ENCODE measurements at regions not wholly inside any gene's neighbourhood (a gene's known extent, or its start where the extent isn't known, plus 50 kb on each side); places are given as distances from the start of the nearest gene placed in this dataset.

DNA sequence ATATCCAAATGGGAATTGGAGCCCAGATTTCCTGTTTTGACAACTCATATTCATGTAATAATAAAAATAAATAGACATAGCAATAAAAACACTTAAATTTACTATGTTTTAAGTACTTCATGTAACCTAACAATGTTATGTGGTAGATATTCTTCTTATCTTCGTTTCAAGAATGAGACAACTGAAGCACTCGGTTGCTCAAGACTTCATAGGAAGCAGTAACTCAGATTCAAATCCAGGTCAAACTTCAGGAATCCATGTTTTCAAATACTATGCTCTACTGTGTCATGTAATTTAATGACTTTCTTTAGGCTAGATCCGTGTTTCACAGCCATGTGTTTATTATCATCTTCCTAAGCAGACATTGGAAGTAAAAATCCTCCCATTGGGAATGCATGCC is 492.2 kb downstream of the CNTN3 start:
- no peak for FAIRE-seq

DNA sequence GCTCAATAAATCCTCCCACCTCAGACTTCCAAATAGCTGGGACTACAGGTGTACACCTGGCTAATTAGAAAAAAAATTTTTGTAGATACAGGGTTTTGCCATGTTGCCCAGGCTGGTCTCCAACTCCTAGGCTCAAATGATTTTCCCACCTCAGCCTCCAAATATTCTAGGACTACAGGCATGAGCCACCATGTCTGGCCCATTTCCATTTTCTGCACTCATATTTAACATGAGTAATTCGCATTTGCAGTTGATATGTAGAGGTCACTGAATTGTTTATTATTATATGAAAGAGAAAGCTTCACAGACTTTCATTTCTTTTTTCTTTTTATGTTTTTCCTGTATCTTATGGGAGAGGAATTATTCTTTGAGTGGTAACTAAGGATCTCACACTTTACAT is 492.7 kb downstream of the CNTN3 start:
- no peak for FAIRE-seq

DNA sequence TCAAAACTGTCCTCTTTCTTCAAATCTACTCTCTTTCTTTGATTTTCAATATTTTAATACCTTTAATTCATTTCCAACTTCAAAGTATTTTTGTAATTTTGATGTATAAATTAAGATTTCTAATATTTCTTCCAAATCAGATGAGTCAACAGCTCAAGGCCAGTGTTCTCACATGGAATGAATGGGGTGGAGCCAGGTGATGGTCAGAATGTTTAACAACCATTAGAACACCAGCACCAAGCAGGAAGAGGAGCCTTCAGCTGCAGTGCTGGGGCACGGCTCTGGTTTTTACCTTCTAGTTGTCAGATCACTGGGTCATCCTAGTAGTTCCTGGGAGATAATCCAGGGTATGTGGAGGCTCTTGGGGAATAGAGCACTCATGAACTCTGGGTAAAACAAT is 494.5 kb upstream of the PDZRN3 start:
- no peak for FAIRE-seq

DNA sequence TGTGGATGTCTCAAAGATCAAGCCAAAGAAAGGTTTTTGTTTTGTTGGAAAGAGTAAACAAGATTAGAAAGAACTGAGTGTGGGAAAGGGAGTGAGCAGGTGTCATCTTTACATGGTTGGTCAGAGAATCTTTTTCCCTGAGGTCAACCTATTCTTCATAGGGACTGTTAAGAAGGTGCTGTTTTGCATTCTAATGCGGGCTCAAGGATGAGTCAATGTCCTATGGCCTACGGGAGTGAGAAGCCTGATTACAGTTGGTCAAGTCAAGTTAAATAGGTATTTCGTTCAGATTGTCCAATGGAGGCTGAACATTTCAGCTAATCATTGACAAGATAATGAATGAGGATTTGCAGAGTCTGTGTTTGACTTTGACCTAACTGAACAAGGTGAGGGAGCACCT is 491.2 kb upstream of the PDZRN3 start:
- FAIRE-seq = no peak

DNA sequence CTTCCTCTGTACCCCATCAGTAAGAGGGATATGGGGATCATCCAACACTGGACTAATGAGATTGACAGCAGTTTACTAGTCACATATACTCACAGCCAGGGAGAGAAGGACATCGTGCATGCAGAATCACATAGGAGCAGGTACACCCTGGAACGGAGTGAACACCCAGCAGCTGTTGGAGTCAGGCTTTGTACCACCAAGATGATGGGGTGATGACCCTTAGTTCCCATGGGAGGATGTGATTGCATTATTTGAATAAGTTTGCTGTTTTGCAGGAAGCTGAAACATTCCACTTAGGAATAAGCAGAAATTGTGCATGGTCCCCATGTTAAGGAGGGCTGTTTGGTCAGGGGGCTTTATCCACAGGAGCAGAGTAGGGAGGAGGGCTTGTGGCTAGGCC is 482.7 kb upstream of the PDZRN3 start:
- FAIRE-seq = no peak

DNA sequence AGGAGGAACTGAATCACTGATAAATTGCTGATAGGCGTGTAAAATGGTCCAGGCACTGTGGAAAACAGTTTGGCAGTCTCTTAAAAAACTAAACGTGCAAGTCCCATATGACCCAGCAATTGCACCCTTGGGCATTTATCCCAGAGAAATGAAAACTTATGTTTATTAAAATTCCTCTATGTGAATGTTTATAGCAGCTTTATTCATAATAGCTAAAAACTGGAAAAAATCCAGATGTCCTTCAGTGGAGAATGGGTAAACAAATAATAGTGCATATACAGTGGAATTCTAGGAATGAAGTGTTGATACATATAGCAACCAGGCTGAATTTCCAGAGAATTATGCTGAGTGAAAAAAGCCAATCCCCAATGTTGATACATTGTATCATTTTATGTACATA is 482.2 kb upstream of the PDZRN3 start:
- FAIRE-seq = no peak

DNA sequence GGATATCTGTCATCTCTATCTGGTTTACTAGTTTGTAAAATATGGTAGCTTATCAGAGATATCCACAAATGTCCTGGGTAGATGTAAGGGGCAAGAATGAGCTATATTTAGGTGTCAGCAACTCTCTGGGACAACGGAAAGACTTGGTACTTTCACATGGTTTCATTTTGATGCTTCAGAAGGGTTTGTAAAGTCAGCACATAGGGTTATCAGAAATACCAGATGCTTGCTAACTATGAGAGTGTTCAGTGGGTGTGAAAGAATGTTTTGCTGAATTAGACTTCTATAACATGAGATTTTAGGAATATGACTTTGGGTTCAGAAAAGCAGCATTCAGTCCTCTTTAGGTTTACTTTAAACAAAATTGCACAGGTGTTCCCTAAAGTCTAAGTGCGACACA is 466.5 kb upstream of the PDZRN3 start:
- no peak for FAIRE-seq

DNA sequence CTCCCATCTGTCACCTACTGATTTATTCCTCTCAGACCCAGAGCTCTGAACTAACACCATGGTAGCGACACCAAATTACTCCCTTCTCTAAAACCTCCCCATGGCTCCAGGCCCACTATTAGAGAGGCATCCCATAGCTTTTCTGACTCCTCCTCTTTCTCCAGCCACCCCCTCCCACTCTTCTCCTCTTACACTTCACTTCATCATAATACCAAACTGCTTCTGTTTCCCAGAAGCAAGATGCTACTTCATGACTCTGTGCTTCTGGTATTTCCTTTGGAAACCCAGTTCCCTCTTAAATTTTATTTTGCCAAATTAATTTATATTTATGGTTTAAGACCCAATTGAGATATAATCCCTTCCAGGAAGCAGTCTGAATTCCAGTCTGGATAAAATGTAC is 465.1 kb upstream of the PDZRN3 start:
- FAIRE-seq = no peak

DNA sequence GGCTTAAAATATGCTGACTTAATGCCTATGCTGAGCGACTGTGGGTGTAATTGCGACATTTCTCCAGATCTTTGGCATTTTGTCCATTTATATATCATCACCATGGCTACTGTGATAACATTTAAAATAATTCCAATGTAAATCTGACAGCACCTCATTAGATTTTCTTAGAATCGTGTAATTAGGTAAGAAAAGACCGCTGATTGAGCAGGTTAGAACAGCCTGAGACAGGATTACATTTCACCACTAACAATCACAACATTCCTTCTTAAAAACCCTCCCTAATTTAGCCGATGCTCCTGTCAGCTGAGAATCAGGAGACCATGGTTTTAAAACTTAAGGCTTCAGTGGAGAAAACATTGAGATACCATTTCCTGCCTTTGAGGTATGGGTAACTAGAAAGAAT is 455.3 kb upstream of the PDZRN3 start:
- no peak for FAIRE-seq

DNA sequence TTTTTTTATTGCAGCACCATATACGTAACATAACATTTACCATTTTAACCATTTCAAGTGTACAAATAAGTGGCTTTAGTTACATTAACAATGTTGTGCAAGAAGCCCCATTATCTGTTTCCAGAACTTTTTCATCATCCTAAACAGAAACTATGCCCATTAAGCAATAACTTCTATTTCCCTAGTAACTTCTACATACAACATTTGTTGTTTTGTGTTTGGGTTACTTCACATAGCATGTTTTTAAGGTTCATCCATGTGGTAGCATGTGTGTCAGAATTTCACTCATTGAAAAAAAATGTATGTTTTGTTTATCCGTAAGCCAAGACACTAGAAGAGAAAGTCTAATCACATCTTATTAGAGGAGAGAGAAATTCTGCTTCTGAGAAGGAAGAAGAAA is 450.5 kb upstream of the PDZRN3 start:
- FAIRE-seq = no peak

DNA sequence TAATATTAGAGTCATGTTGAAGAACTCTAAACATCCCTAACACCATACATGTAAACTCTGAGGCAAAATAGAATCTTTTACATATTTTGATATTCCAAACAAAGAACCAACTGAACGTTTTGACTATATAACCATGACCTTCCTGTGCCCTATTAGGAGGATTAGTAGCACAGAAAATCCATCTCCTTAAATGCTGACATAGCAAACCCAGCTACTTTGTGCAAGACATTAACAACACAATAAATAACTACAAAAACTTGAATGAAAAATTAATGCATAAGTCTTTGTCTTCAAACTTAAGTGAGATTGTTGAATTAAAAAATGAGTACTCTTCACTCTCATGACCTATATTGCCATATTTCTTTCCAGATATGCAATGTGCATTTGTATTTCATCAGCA is 450.0 kb upstream of the PDZRN3 start:
- FAIRE-seq = no peak

DNA sequence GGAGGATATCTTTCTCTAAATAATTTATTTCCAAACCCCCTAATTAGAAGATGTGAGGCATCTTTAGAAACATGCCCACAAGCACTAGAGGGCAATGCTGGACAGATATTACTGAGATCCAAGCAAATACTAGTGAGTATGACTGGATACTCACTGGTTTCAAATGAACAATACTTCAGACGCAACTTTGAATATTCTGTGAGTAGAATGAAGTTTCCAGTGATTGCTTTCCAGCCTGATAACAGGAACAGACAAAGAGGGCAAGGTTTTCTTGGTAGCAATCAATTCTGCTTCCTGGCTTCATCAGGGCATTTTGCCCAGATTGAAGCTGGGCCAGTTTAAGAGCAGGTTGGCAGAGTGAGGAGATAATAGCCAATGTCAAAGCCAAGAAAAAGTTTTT is 442.6 kb upstream of the PDZRN3 start:
- no peak for FAIRE-seq

DNA sequence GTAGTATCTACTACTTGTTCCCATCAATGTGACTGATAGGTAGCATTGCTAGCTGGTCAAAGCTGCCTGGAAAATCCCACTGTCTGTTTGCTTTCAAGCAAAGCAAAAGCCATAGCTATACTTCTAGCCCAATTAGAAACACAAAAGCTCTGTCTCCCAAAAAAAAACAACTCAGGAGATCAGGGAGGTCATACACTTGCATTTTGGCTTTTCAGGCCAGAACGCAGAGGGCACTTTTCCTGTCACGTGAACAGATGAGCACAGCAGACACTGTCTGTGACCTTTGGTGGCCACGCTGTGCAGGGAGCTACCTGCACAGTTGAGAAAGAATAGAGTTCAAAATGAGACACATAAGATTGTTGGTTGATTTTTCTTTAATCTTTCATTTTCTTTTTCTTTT is 441.7 kb upstream of the PDZRN3 start:
- FAIRE-seq = no peak

DNA sequence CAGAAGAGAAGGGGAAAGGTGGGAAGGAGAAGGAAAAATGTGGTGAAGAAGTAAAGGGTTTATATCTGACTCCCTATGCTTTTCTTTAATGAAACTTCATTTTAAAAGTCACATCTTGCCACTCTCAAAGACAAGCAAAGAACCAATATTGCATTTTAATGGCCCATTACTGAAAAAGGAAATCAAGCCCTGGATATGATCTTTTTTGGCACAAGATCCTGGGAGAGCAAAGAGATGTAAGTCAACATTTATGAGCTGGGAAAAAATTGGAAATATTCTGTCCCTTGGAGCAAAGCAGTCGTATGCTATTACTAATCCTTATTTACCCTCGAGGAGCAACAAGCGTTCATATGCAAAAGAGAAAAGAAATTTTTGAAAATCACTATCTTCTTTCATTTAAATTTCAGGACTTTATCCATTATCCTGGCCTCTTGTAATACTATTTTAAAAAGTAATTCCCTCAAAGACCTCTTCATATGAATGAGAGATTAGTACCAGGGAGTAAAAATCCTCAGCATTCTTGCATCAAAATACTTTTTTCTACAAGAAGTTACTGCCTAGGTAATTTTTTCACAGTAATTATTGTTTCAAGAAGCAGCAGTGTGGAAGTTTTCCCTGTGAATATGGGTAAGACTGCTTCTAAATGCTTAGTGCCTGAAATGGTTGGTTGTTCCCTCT is 435.3 kb upstream of the PDZRN3 start:
- no peak for FAIRE-seq

DNA sequence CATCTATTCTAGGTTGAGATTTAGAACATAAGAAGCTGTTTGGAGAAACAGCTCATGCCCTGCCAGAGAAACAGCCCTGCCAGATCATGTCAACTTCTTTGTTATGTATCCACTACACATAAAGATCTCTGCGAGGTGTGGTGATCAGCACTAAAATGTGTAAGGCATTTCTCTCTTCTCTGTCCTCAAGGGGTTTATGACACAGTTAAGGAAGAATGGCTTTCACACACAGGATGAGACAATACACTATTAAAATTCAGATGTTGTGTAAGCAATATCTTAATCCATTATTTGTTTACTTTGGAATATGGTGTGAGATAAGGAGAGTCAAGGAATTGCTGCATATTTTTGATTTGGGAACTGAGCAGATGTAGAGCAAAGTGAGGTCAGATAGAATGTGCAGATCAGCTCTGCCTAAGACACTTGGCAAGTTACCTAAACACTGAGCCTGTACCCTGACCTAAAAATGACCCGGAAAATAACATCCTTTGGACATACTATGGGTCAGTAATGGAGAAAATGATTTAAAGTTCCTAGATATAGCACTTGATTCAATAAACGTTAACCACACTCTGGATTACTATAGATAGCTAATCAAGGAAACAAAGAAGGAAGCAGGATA is 434.7 kb upstream of the PDZRN3 start:
- no peak for FAIRE-seq

DNA sequence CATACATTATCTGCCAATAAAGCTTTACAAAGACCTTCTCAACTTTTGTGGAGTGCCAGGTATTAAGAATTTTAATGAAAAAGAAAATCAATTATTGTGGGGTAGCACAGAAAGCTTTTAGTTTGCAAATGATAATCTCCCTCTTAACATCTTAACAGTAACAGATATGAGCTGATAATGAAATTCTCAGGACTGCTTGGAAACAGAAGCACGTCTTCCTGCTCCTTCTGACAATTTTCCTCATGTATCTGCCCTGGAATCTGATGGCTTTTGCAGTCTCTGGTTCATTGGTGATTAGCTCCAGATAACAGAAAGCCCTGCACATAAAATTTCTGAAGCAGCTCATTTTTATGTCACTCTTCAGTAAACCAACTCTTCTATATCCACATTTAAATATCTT is 432.4 kb upstream of the PDZRN3 start:
- FAIRE-seq = no peak

DNA sequence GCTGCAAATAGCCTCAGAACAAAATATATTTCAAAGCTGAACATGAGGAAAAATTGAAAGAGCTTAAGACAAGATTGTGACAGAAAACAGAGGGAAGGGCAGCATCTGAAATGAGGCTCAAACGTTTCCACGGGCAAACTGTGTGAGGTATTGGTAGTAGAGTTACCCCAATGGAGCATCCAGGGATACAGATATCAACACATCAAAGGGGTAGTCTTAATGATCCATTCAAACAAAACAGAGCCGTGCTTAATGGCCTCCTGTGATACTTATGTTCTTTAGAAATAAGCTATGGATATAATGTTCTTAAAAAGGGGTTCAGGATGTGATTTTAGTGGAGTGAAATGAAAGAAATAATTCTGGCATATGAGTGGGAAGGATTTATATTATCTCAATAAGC is 430.3 kb upstream of the PDZRN3 start:
- no peak for FAIRE-seq

DNA sequence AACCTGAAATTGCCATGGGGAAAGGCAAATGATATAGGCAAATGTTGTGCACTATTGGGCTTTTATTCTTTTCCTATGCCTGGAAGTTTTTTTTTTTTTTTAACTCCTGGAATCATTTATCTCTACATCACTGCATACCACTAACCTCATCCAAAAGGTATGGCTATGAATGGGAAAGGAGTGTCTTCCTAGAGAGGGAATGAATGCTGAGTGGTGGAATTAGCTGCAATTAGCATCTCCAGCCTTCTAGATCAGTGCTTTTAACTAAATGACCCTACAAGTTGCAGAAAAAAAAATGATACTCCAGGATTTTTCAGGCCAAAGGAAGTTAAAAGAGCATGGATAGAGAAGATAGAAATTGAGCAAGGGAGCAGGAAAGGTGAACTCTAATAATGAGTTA is 429.8 kb upstream of the PDZRN3 start:
- FAIRE-seq = no peak

DNA sequence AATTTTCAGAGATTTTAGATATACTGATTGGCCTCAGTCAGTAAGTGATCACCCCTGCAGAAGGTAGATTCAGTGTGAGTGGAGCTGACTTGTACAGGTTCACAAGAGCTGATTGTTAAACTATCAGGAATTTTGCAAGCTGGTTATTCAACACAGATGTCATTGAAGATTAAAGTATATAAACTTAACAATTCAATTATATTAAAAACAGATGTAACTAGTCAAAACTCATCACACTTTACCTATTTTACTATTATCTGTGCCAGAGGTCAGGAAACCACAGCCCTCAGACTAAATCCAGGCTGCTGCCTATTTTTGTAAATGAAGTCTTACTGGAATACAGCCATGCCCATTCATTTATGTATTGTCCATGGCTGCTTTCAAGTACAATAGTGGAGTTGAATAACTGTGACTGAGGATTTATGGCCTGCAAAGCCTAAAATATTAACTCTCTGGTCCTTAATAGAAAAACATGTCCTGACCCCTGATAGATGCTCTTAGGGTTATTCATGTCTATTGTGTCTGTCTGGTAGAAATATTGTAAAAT is 429.3 kb upstream of the PDZRN3 start:
- no peak for FAIRE-seq

DNA sequence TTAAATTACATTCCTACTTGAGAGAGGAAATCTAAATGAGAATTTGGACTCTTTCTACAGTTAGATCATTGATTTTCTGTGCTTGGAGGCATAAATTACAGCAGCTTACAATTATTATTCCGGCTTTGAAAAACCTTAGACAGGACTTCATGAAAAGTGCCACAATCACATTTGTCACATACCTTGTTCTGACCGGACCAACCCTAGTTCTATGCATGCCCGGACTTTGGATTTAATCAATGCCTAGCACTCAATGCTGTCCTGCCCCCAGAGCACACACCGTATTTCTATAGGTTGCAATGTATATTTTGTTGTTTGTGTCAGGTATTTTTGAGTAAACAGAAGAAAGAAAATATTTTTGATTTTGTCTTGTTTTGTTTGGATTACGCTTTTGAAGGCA is 424.7 kb upstream of the PDZRN3 start:
- no peak for FAIRE-seq

DNA sequence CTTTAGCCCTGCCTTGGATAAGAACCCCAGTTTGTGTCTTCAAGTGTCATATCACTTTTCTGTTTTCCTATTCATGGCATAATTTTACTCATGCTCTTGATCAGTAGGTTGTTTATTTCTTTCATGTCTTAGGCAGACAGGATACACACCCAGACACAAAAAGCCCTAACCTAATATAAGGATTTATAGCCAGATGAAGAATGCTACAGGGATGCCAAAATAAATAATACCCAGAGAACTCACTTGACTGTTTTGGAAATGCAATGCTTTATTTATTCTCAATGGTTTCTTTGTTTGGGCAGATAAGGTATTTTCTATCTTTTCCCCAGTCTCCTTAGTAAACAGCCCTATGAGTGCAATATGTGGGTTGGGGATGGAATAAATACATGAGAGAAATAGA is 424.0 kb upstream of the PDZRN3 start:
- FAIRE-seq = no peak

DNA sequence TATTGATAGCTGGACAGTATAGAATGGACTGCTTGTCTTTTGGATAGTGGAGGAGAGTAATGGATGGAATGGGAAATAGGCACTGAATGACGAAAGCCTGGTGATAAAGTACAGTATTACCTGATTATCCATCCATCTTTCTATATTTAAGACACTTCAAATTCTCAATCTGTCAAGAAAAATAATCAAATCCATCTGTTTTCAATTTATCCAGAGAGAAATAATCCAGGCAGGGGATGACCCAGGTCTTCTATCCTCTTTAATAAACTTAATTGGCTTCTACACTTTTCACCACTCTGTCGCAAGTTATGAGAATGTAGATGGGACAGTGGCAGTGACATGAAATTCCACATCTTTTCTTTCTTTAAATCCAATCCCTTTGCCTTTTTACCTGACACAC is 420.3 kb upstream of the PDZRN3 start:
- no peak for FAIRE-seq

DNA sequence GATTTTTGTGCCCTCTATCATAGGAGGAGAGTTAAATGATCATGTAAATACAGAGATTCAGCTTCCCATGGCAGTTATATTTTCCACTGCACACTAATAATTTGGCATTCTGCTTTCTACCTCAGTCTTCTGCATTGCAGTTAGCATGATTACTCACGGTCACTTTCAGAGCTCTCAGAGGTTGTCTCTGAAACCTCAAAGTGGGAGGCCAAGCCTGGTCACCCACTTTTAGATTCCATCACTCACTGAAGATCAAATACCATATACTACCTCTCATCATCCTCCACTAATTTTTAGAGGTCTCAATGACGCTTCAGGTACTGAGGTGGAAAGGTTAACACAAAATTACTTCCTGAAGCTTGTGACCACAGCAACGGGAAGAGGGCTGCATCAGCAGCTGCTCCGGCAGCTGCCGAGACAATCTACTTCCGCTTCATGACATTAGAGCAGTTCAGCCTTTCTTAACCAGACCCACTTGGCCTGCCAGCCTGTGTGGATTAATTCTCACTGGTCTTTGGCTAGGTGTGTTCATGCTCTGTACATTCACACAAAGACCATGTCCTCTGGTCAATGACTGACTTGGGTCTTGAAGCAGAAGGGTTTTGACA is 416.4 kb upstream of the PDZRN3 start:
- FAIRE-seq = no peak

DNA sequence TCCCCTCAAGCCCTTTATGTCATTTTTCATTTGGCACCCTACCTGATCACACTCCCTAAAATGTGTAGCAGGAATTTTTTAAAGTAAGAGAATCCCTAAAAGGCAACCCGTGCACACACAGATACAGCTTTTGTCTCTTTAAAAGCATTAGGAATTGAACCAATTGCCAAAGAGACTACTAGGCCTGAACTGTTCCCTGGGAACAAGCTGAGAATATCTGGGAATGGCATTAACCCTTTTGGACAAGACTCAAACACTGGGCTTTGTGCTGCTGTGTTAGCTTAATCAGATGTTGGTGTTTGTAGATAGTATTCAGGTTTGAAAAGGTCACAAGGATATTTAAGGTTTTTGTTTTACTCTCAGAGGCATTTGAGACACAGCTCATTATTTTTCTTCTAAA is 414.4 kb upstream of the PDZRN3 start:
- no peak for FAIRE-seq

DNA sequence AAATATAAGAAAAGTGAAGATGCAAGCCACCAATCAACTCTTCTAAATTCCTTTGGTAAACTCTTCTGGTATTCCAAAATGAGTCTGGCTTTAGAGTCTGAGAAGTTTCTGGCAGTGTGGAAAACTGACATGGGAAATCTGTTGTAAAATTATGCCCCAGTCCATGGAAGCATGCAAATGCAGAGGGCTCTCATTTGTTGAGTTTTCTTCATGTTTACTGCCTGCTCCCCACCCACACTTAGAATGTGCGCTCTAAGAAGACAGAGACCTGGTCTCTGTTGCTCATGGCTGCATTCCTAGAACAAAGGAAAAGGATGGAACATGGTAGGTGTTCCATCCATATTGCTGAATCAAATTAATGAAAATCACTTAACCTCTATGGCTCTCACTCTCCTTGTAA is 411.8 kb upstream of the PDZRN3 start:
- no peak for FAIRE-seq

Measured in islet of Langerhans (tissue), 1 donor.